Activated CD8-positive, alpha-beta memory T cell treated with anti-CD3 and anti-CD28 coated beads for 48 hours (primary cell): ENCODE measurements at regions not wholly inside any gene's neighbourhood (a gene's known extent, or its start where the extent isn't known, plus 50 kb on each side); places are given as distances from the start of the nearest gene placed in this dataset.

ENCODE experiments used
- DNase-seq, 3 experiments: peaks; one replicate each; pipeline ENCODE4 v3.0.0-alpha.2; 2020; ENCODE audit warnings: low read depth in 2 of 3, low spot score in 2 of 3

DNA sequence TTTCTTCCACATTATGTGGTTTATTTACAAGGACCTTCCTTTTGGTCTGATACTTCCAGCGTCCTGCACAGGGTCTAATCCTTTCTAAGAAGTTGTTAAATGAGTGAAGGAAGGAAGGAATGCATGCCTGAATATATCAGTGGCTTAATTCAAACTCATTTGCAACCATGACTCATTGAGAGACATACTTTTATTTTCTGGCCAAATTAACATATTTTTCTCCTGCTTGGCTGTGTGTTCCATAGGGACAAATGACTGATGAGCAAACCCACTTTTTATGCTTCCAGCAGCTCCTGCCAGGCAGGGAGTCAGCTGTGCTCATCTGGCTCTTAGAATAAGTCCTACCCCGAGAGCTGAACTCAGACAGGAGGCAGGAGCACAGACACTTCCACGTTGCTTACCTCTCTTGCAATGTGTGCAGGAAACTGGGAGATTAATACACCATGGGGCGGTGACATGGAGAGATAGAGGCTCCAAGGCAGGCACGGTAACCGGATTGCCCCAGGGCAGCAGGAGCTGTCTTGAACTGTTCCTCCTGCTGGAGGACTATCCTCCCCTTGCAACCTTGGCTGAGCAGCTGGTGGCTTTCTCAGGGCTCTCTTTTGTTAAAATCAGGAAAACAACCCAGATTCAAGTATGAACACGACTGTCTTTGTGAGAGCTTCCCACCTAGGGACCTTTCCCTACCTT lies 667.5 kb upstream of the HS6ST1 start:
- DNase-seq, result no peak

DNA sequence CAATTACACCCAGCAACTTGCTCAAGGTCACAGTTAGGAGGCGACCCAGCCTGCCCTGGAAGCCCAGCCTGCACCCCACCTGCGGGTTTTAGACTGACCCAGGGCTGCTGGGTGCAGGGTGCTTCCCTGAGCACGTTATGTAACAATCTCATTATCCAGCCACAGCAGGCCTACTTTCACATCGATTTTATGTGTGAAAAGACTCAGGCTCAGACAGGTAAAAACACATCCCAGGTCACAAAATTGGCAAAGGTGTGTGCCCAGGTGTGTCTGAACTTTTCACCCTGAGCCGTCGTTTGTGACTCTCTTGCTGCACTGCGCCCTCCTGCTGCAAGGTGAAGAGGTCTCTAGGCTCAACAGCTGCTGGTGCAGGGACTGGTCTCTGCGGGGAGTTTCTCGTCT lies 668.2 kb upstream of the HS6ST1 start:
- DNase-seq, result no peak

DNA sequence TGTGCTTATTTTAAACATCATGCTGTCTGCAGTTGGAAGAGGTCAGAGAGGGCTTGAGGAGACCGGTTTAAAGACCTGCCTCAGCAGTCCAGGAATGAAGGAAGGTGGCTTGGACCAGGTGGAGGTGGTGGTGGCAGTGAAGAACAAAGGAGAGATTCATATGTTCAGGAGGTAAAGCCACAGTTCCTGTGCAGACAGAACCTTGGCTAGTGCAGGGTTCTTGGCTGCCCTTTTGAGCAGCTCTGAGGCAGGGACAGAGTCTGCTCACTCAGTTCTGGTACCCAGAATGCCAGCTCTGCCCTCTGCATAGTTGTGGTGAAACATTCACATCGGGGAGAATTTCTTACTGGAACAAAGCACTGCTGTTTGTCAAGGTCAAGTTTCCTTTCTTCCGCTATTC lies 669.7 kb upstream of the HS6ST1 start:
- DNase-seq, result no peak

DNA sequence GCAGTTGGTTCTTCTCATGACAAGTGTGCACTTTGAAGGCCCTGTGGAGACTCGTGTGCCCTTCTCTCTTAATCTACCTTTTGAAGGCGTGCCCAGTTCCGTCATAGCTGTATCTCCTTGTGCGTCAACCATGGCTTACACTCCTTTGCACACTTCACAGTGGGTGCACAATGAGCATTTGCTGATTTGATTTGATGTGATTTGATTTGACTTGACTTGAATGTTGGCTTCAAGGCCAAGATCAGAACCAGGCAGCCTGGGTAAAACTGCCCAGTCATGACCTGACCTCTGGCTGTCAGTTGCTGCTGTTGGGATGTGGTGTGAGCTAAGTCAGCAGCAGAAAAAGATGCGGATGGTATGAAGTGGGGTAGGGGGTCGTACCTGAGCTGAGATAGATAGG lies 670.3 kb upstream of the HS6ST1 start:
- no peak for DNase-seq

DNA sequence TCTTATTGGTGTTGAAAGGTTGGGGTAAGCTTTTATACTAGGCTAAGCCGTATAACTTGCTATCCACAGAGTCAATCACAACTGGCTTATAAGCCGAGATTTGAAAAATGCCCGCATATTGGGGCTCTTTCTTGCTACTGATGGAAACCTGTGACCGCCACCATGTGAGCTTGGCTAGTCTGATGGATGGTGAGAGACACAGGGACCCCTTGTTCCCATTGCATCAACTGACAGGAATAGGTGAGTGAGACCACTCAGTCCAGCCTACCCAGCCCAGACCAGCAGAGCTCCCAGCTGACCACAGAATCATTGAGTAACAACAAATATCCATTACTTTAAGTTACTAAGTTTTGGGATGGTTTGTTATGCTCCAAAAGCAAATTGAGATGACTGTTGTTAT lies 676.4 kb upstream of the HS6ST1 start:
- DNase-seq, result no peak

DNA sequence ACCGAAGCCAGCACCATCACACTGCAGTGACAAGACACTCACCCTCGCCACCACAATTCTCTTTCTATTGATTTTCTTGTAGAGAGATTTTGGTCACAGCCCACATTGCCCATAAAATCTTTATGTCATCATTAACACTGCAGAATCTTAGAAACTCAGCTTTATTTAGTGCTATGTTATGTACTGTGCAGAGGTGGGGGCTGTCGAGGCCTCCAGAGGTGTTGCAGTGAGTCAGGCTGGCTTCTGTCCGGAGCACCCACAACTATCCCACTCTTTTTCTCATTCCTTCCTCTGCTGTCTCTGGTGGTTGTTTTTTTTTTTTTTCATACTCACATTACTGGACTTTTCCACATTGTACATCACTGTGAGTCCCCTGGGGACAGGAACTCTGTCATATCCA lies 677.4 kb upstream of the HS6ST1 start:
- DNase-seq, result no peak

DNA sequence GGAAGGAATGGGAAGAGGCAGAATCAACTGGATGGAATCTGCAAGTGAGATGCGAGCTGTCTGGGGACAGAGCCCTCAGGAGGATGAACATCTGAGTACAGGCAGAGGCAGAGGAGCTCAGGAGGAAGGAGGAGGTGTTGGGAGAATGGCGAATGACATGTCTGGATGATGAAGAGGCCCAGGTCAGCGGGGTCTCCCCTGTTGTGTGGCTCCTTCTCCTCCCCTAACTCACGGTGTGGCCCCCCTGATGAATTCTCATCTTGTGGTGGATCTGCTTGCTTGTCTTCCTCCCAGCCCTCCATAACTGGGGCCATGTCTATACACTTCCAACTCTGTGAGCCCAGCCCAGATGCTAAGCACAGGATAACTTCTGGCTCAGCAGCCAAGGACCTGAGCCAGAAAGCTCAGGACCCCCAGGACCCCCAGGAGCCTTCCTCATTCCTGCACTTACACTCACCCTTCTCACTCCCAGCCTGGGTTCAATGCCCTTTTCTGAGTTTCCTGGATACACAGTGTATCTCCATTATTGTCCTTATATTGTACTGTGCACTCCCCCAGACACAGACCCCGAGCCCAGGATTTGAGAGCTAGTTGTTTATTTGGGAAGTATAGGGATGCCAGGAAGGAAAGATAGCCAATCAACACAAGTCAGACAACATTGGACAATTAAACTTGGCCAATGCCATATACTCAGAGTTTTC lies 678.6 kb upstream of the HS6ST1 start:
- no peak for DNase-seq

DNA sequence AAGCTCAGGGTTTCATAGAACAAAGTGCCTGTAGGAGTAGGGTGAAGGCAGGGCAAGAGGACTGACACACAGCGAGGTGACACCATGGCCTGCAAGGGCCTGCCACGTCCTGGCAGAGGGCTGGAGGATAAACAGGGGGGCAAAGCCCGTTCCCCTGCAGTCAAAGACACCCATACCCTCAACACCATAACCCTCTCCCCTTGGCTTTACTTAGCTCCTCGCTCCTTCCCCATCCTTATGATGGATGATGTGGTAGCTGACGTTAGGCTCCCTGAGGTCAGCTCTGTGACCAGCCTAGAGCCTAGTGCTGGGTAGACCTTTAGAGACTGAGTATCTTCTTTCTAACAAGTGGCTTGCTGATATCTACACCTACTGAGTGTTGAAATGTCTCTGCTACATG lies 683.3 kb upstream of the HS6ST1 start:
- DNase-seq, result no peak

DNA sequence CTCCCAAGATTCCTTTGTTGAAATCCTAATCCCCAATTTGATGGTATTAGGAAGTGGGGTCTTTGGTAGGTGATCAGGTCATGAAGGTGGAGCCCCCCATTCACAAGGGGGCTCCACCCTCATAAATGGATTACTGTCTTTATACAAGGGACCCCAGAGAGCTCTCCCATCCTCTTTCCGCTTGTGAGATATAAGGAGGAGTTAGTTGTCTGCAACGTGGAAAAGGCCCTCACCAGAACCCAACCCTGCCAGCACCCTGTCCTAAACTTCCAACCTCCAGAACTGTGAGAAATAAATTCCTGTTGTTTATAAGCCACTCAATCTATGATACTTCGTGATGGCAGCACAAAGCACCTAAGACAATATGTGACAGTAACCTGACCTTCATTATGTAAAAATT lies 684.1 kb upstream of the HS6ST1 start:
- DNase-seq, result no peak

DNA sequence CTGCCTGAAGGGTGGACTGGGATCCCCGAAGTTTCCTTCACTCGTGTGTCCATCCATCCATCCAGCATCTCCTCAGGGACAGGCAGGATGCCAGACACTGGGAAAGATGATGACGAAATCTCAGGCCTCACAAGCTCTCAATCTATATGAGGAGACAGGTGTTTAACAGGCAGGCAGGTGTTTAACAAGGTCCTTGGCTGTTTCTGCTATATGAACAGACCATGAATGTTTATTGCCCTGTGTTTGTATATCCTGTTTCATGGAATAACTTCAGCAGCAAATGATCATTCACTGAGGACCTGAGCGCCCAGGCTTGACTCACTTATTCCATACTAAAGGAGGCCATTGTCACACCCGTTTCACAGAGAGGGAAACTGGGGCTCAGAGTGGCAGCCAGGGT lies 685.8 kb upstream of the HS6ST1 start:
- no peak for DNase-seq

DNA sequence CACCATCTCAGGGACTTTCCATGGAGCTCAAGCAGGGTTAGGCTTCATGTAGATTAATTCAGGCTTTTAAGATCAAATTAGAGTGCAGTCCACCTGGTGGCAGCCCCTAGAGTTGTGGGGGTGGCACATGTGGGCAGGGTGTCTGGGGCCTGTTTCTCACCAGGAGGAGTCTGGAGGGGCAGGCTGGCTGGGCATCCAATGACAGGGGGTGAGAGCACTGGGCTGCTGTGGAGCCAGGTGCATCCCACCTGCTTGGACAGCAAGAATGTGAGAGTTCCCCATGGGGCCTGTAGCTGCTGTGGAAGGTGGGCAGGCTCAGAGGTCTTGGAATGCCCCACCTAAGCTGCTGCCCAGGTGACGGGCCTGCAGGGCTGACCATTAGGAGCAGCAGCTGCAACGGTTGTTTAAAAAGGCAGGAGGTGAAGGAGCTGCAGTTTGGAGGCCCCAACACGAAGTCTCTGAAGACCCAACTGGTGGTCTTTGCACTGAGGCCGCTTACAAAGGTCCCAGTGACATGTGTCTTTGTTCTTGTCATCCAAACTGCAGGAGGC lies 686.3 kb upstream of the HS6ST1 start:
- DNase-seq, result no peak

DNA sequence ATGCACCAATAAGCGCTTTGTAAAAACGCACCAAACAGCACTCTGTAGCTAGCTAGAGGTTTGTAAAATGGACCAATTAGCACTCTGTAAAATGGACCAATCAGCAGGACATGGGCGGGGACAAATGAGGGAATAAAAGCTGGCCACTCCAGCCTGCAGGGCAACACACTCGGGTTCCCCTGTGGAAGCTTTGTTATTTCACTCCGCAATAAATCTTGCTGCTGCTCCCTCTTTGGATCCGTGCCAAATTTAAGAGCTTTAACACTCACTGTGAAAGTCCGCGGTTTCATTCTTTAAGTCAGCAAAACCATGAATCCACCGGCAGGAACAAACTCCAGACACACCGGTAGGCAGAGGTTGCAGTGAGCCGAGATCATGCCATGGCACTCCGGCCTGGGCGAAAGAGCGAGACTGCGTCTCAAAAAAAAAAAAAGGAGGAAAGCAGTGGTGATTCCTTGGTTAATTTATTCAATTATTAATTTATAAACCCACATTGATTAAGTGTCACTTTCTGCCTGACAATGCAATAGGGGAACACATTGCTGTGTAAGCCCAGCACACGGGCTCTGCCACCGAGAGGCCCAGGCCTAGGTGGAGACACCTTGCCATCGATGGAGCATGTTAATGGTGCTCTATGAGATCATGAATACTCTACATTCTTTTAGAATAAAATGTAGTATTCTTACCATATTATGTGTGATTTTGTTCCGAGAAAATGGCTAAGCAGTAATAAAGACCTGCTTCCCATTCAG lies 687.6 kb upstream of the HS6ST1 start:
- DNase-seq, result no peak

DNA sequence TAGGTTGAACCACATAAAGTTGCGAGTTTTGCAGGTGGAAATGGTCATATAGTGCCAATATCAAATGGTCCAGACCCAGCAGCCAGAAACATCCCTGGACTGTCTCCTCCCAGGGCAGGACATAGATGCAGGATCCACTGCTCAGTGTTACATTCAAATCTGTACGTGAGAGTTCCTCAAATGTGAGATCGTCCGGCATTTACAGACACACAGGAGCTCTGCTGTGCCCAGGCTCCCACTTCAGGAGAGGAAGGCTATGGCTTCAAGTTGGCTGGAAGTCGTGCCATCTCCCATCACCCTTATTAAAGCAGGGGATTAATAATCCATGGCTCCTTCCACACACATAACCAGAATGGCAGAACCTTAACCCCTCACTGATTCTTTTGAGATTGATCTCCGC lies 688.2 kb upstream of the HS6ST1 start:
- no peak for DNase-seq

DNA sequence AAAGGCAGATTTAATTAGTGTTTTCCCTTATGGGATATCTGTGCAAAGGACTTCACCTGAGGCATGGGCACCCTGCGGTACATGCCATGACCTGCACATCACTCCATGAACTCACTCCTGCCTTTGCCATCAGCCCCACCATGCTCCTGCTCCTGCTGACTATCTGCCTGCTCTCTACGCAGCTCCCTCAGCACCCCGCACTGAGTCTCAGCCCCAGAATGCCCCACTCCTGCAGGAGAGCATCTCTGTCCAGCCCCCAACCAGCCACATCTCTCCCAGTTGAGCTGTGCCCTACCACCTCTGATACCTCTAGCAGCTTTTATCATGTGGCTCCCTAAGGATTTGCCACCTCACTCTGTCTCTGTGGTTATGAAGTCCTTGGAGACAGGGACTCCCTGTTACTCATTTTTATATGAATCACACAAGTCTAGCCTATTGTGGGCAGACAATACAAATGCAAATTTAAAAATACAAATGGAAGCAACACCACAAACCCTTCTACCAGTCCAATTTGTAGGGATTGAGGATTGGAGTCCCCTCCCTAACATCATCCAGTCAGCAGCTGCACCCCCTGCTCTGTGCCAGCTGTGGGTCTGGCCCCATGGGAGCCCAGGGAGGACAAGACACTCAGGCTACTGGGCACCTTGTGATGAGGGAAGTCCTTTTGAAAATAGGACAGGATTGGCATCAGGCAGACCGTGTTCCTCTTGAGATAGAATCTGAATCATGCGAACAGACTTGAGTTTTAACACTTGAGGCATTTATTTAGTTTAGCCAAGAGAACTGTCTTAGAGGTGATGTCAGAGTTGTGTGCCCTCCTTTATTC lies 689.6 kb upstream of the HS6ST1 start:
- no peak for DNase-seq

DNA sequence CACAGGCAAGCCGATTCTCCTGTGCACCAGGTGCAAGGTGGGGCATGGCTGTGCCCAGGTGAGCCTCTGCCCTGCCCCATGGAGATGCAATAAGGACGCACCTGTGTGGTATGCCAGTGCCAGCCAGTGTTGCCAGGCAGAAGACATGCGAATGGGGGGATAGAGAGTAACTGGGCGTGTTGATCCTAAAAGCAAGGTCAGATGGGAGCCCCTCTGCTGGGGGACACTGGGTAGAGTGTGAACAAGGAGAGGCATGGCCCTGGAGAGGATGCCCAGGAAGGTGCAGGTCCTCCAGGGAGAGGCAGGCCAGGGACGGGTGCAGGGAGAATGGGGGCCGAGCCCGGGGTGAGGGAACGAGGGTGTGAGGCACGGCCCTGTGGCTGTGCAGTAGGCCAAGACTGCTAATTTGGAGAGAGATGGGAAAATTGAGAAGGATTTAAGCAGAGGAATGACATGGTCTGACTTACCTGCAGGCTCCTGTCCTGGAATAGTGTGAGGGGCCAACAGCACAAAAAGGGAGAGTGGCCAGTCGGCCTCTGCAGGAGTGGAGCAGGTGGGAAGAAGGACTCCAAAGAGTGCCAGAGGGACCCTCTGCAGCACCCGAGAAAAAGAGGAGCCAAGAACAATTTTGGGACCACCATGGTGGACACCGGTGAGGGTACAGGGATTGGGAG lies 690.4 kb upstream of the HS6ST1 start:
- DNase-seq, result no peak

DNA sequence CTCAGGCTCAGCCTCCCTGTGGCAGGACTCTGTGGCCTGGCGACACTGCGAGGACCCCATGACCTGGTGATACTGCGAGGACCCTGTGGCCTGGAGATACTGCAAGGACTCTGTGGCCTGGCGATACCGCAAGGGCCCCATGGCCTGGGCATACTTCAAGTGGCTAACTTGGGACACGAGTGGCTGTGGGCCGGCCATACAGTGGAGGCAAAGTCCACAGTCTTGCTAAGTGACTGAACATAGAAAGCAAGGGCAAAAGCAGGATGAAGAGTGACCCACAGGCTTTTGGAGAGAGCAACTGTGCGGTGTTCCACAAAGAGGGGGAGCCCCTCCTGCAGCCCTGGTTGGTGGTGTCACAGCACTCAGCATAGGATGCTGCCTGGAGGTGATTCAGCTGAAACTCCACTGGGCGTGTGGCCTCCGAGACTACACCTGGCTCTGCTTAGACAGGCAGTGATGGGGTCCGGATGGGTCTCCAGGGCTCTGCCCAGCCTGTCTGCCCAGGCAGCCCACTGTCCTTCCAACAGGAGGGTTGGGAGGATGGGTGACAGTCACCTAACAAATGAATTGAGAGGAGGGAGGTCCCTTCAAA lies 691.0 kb upstream of the HS6ST1 start:
- no peak for DNase-seq

DNA sequence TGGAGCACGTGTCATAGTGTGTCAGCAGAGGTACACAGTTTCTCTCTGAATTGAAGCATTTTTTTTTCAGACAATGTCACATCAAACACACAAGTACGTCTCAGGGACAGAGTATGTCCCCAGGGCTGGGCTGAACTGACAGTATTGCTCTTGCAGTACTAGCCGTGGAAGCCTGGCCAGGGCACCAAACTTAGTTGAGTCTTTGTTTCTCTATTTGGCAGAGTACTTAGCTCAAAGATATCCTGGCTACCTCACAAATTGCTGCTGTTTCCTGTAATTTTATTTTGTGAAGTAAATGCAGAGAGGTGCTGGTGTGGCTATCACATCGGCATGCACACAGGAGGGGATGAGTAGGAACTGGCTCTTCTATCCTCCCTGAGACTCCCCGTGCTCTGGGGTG lies 691.6 kb upstream of the HS6ST1 start:
- no peak for DNase-seq

DNA sequence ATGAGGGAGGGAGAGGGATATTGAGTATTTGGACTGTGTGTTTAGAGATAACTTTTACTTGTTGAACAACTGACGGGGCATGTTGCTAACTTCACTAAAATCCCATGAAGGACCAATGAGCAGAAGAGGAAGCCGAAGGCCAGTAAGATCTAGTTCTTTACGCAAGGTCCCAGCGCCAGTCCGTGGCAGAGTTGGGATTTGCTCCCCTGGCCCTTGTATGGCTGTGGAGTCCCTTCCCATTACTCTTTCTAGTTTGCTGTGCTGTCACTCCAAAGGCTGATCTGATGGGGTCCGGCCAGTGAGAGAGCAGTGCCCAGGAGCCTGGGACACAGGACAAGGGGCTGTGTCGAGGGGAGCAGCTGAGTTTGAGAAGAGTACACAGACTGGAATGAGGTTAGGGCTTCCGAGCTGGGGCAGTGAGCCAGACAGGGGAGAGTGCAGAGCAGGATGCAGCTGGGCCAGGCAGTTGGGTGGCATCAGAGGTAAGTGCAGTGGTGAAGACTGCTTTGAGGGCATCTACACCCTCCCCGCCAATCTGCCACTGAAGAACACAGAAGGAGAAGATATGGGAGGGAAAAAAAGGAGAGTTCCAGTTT lies 692.9 kb upstream of the HS6ST1 start:
- DNase-seq, result no peak

DNA sequence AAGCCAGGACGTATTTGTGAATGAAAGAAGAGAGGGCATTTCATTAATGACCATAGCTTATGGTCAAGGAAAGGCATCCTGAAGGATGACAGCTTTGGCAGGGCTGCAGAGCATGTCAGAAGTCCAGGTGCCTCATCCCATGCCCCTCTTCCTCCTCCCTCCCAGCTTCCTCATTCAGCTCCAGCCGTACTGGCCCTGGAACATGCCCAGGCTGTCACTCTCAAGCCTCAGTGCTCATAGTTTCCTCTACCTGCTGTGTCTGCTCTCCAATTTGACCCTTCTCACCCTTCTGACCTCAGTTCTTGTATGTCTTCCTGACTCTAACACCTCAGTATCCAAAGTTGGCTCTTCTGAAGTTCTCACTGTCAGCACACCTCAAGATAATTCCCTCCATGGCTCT lies 695.8 kb upstream of the HS6ST1 start:
- DNase-seq, result no peak
